Transverse colon (tissue), 3 donors: ENCODE measurements at regions not wholly inside any gene's neighbourhood (a gene's known extent, or its start where the extent isn't known, plus 50 kb on each side); places are given as distances from the start of the nearest gene placed in this dataset.

ENCODE experiments used
- CTCF ChIP-seq, 5 experiments: fragments of 200-600 bp in 3 of 5; fragments of 450-650 bp in 2 of 5; sonication (generic) in 3 of 5; IDR thresholded peaks; 1 replicate in 2 of 5; 2 replicates in 3 of 5; pipeline ENCODE4 v1.5.1; 2016 to 2017; ENCODE audit warnings: antibody characterized with exemption in 5 of 5, inconsistent platforms in 3 of 5, mild to moderate bottlenecking in 2 of 5, moderate library complexity in 1 of 5
- POLR2A ChIP-seq: fragments of 450-650 bp; IDR thresholded peaks from one replicate; pipeline ENCODE4 v1.6.1; 2016; ENCODE audit warnings: antibody characterized with exemption, mild to moderate bottlenecking, moderate library complexity

GRCh38 chr11:10942620-10943019 lies 84.8 kb upstream of the ZBED5 start:
- TF ChIP-seq CTCF (IDR thresholded peaks at IDR 0.05): no peak
- TF ChIP-seq POLR2A: no peak
